ENCODE measurements at regions not wholly inside any gene's neighbourhood (a gene's known extent, or its start where the extent isn't known, plus 50 kb on each side); places are given as distances from the start of the nearest gene placed in this dataset.

DNA sequence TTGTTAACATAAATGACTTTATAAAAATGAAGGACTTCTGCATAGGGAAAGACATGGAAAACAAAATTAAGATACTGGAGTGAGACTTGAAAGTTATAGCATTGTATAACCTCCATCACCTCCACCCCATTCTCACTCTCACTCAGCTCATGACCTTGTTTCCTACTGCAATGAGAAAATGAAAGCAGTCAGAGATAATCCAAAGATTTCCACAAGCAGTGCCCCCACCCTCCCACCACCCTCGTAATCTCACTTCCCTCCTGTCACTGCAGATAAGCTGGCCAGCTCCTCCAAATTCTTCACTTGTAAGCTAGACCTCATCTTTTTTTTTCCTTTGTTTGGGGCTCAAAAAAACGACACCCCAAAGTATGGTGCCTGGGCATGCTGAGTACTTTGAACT, 52.9 kb upstream of the PROKR2 start:
- Histone ChIP-seq H4K20me1 (replicated peaks; ENCODE audit: control insufficient read depth, extremely low read depth, insufficient read depth, low read length) (no peaks in the 10 kb centered on the region), H3K27ac (ENCODE audit: insufficient read depth, low read depth, low read length) (no peak overlapping the region), H3K4me2 (ENCODE audit: insufficient read depth, low read length) (no peak overlapping the region), H3K79me2 (ENCODE audit: control insufficient read depth, insufficient read depth, low read length) (no peaks in the 10 kb centered on the region), H3K4me3 (replicated peaks in 1 of 3; ENCODE audit: insufficient read depth in 1 of 3, low read depth in 1 of 3, low read length in 3 of 3) (no peak overlapping the region), H3K36me3 (ENCODE audit: control insufficient read depth in 2 of 2, extremely low read depth in 1 of 2, insufficient read depth in 2 of 2, low read length in 2 of 2) (no peaks in the 10 kb centered on the region), H2AFZ (ENCODE audit: low read depth, low read length) (no peak overlapping the region), H3K9ac (replicated peaks; ENCODE audit: extremely low read depth, insufficient read depth, low read length) (no peak overlapping the region), H3K27me3 (ENCODE audit: control insufficient read depth in 2 of 2, insufficient read depth in 2 of 2, low read length in 2 of 2) (peaks cover 5 to 8% of the 10 kb centered on the region in 2 experiments), H3K9me3 (replicated peaks; ENCODE audit: control insufficient read depth, insufficient read depth, low read length) (no peaks in the 10 kb centered on the region), H3K4me1 (ENCODE audit: control insufficient read depth, extremely low read depth, insufficient read depth, low read length) (no peaks in the 10 kb centered on the region), H3K9me1 (replicated peaks; ENCODE audit: control insufficient read depth, extremely low read depth, insufficient read depth, low read length) (no peaks in the 10 kb centered on the region)
- TF ChIP-seq GATA2 (IDR thresholded peaks at IDR 0.05; ENCODE audit: insufficient read depth, insufficient read length, low read depth, low read length) (no peak), MYC (IDR thresholded peaks at IDR 0.05; ENCODE audit: low read depth, low read length) (no peak)
- no TSS peak for BruUV-seq (replicated peaks)
- ChIA-PET CTCF (no interaction called here), POLR2A (no interaction called here)
- DNase-seq (ENCODE audit: low read depth, low spot score), result no peak
- intact Hi-C loops (cut with micrococcal nuclease), result no loop called here
- FAIRE-seq, result no peak
- dilution Hi-C loops (cut with MboI; ENCODE audit: extremely low pct_ligation_motif_present, low sequenced_read_pairs), result no loop called here
